GM19023 (cell line): ENCODE measurements at regions not wholly inside any gene's neighbourhood (a gene's known extent, or its start where the extent isn't known, plus 50 kb on each side); places are given as distances from the start of the nearest gene placed in this dataset.

Experiments used
- ATAC-seq: cut with Tn5 transposase; IDR thresholded peaks from one replicate; pipeline ENCODE4 v1.9.1; 2021; ENCODE audit warnings: mild to moderate bottlenecking, moderate library complexity; ENCODE audit not compliant: unreplicated experiment

- ATAC-seq = peak; percentile 63
Measured at GRCh38 chr6:11366183-11366933, 133.9 kb upstream of the NEDD9 start.

GRCh38 chr6:11364971-11365397 lies 132.5 kb upstream of the NEDD9 start:
- no peak for ATAC-seq

GRCh38 chr6:11363881-11364576 lies 131.6 kb upstream of the NEDD9 start:
- no peak for ATAC-seq

GRCh38 chr6:11362564-11362963 lies 130.1 kb upstream of the NEDD9 start:
- no peak for ATAC-seq

GRCh38 chr6:11358904-11359830 lies 126.7 kb upstream of the NEDD9 start:
- no peak for ATAC-seq

- no peak for ATAC-seq
Measured at GRCh38 chr6:11357285-11357684, 124.8 kb upstream of the NEDD9 start.

- ATAC-seq = no peak
Measured at GRCh38 chr6:11356404-11357155, 124.1 kb upstream of the NEDD9 start.

- no peak for ATAC-seq
Measured at GRCh38 chr6:11353921-11354389, 121.5 kb upstream of the NEDD9 start.

- ATAC-seq = no peak
Measured at GRCh38 chr6:11350294-11350693, 117.8 kb upstream of the NEDD9 start.

- ATAC-seq = no peak
Measured at GRCh38 chr6:11349880-11350279, 117.4 kb upstream of the NEDD9 start.

- ATAC-seq = peak; percentile 72
Measured at GRCh38 chr6:11346516-11346915, 114.0 kb upstream of the NEDD9 start.

GRCh38 chr6:11345536-11345935 lies 113.1 kb upstream of the NEDD9 start:
- ATAC-seq = no peak

- no peak for ATAC-seq
Measured at GRCh38 chr6:11343963-11344723, 111.7 kb upstream of the NEDD9 start.

GRCh38 chr6:11341867-11342266 lies 109.4 kb upstream of the NEDD9 start:
- ATAC-seq = no peak

GRCh38 chr6:11341303-11341702 lies 108.8 kb upstream of the NEDD9 start:
- ATAC-seq = no peak

GRCh38 chr6:11339380-11339779 lies 106.9 kb upstream of the NEDD9 start:
- ATAC-seq = no peak

- no peak for ATAC-seq
Measured at GRCh38 chr6:11337306-11337705, 104.8 kb upstream of the NEDD9 start.

GRCh38 chr6:11335826-11336225 lies 103.4 kb upstream of the NEDD9 start:
- ATAC-seq = no peak

GRCh38 chr6:11333132-11333849 lies 100.8 kb upstream of the NEDD9 start:
- peak; percentile 72 for ATAC-seq
